ENCODE measurements at regions not wholly inside any gene's neighbourhood (a gene's known extent, or its start where the extent isn't known, plus 50 kb on each side); places are given as distances from the start of the nearest gene placed in this dataset.

DNA sequence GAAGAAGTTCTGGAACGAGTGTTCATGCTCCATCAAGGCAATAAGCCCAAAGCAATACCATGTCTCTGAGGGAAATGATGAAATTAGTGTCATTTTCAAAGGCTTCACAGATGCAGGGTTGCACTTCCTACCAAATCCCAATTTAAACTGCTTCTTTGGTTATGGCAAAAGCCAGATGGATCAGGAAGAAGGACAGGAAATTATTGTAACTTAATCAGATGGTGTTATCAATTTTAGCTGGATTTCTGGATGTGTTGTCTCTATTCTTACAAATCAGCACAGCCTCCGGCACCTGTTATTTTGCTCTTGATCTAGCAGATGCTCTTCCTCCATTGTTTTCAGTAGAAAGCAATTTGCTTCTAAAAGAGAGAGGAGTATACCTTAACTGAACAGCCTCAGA is 693.4 kb downstream of the SOCS6 start:
- Mint-ChIP-seq H3K36me3 (ENCODE audit: unreplicated experiment) (peaks cover 14% of the 10 kb centered on the region), H3K9me3 (ENCODE audit: unreplicated experiment) (peaks cover 6% of the 10 kb centered on the region), H3K27ac (ENCODE audit: unreplicated experiment) (no peak overlapping the region), H3K4me1 (ENCODE audit: low read depth, unreplicated experiment) (no peaks in the 10 kb centered on the region), H3K27me3 (ENCODE audit: unreplicated experiment) (peaks cover 2% of the 10 kb centered on the region), H3K4me3 (ENCODE audit: unreplicated experiment) (no peak overlapping the region)
- no peak for DNase-seq
- TF ChIP-seq CTCF (IDR thresholded peaks at IDR 0.05; ENCODE audit: partially characterized antibody, unreplicated experiment) = no peak

- DNase-seq = no peak
- H3K27me3 Mint-ChIP-seq (ENCODE audit: unreplicated experiment) = peaks cover 2% of the 10 kb centered on the region
- peaks cover 7% of the 10 kb centered on the region for H3K36me3 Mint-ChIP-seq (ENCODE audit: unreplicated experiment)
- TF ChIP-seq CTCF (IDR thresholded peaks at IDR 0.05; ENCODE audit: partially characterized antibody, unreplicated experiment) = no peak
- H3K4me3 Mint-ChIP-seq (ENCODE audit: unreplicated experiment) = no peak overlapping the region
- no peak overlapping the region for H3K27ac Mint-ChIP-seq (ENCODE audit: unreplicated experiment)
- H3K9me3 Mint-ChIP-seq (ENCODE audit: unreplicated experiment) = peaks cover 6% of the 10 kb centered on the region
- no peaks in the 10 kb centered on the region for H3K4me1 Mint-ChIP-seq (ENCODE audit: low read depth, unreplicated experiment)
Observed at GRCh38 chr18:70981400-70982140, 692.7 kb downstream of the SOCS6 start.

DNA sequence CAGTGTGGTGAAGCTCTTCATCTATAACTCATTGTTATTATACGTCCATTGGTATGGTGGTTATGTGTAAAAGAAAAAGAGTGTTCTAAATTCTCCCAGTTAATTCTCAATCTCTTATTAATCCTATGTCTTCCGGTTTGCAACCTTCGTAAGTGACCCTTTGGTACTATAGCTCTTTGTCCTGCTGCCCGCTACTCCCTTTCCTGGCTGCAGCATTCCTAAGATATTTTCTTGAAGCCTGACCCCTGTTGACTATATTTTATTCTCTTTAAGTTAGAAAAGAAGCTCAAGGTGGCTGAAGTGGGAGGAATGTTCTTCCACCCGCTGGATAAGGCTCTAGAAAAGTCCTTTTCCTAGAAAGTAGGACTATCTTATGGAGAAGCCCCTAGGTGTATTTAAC is 684.8 kb downstream of the SOCS6 start:
- H3K27me3 Mint-ChIP-seq (ENCODE audit: unreplicated experiment) = no peaks in the 10 kb centered on the region
- DNase-seq = no peak
- no peaks in the 10 kb centered on the region for H3K4me1 Mint-ChIP-seq (ENCODE audit: low read depth, unreplicated experiment)
- H3K9me3 Mint-ChIP-seq (ENCODE audit: unreplicated experiment) = peaks cover 2% of the 10 kb centered on the region
- no peak for TF ChIP-seq CTCF (IDR thresholded peaks at IDR 0.05; ENCODE audit: partially characterized antibody, unreplicated experiment)
- H3K36me3 Mint-ChIP-seq (ENCODE audit: unreplicated experiment) = no peaks in the 10 kb centered on the region
- H3K27ac Mint-ChIP-seq (ENCODE audit: unreplicated experiment) = no peak overlapping the region
- no peak overlapping the region for H3K4me3 Mint-ChIP-seq (ENCODE audit: unreplicated experiment)

GRCh38 chr18:70966419-70966818 is 677.6 kb downstream of the SOCS6 start:
- Mint-ChIP-seq H3K4me1 (ENCODE audit: low read depth, unreplicated experiment) (no peaks in the 10 kb centered on the region), H3K27ac (ENCODE audit: unreplicated experiment) (no peak overlapping the region), H3K9me3 (ENCODE audit: unreplicated experiment) (peaks cover 2% of the 10 kb centered on the region), H3K36me3 (ENCODE audit: unreplicated experiment) (no peaks in the 10 kb centered on the region), H3K4me3 (ENCODE audit: unreplicated experiment) (no peak overlapping the region), H3K27me3 (ENCODE audit: unreplicated experiment) (no peaks in the 10 kb centered on the region)
- no peak for TF ChIP-seq CTCF (IDR thresholded peaks at IDR 0.05; ENCODE audit: partially characterized antibody, unreplicated experiment)
- DNase-seq = no peak

DNA sequence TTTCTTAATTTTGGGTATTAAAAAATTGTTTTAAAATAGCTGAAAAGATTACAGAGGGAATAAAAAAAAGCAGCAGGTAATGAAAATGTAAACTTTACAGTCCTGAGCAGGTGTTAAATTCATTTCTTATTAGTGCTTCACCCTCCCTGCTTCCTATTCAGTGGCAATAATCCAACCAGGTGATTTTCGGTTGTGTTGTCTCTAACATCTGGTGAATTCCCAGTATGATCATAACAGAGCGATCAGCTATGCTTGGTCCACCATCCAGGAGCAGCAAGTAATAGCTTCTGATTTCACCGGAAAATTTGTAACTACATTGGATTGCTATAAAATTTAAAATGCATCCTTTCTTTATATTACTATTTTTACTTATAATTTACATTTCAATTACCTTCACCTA is 673.1 kb downstream of the SOCS6 start:
- no peak for DNase-seq
- Mint-ChIP-seq H3K27me3 (ENCODE audit: unreplicated experiment) (no peaks in the 10 kb centered on the region), H3K27ac (ENCODE audit: unreplicated experiment) (no peak overlapping the region), H3K36me3 (ENCODE audit: unreplicated experiment) (no peaks in the 10 kb centered on the region), H3K4me1 (ENCODE audit: low read depth, unreplicated experiment) (no peaks in the 10 kb centered on the region), H3K9me3 (ENCODE audit: unreplicated experiment) (no peaks in the 10 kb centered on the region), H3K4me3 (ENCODE audit: unreplicated experiment) (no peak overlapping the region)
- TF ChIP-seq CTCF (IDR thresholded peaks at IDR 0.05; ENCODE audit: partially characterized antibody, unreplicated experiment) = no peak
